Ishikawa (cell line): ENCODE measurements at regions not wholly inside any gene's neighbourhood (a gene's known extent, or its start where the extent isn't known, plus 50 kb on each side); places are given as distances from the start of the nearest gene placed in this dataset.

Source experiments
- CEBPB ChIP-seq: IDR thresholded peaks from 2 replicates; pipeline ENCODE4 v1.6.1; 2012
- CREB1 ChIP-seq: IDR thresholded peaks from 2 replicates; pipeline ENCODE4 v1.6.1; 2012; ENCODE audit warnings: low read depth
- EGR1 ChIP-seq: IDR thresholded peaks from 2 replicates; pipeline ENCODE4 v1.6.1; 2012
- EP300 ChIP-seq: IDR thresholded peaks from 2 replicates; pipeline ENCODE4 v1.6.1; 2012; ENCODE audit warnings: borderline replicate concordance
- FOXM1 ChIP-seq: IDR thresholded peaks from 2 replicates; pipeline ENCODE4 v1.6.1; 2012; ENCODE audit warnings: low read depth, borderline replicate concordance
- NFIC ChIP-seq: IDR thresholded peaks from 2 replicates; pipeline ENCODE4 v1.6.1; 2012
- RAD21 ChIP-seq: IDR thresholded peaks from 2 replicates; pipeline ENCODE4 v1.6.1; 2012; ENCODE audit warnings: low read depth
- TAF1 ChIP-seq: IDR thresholded peaks from 2 replicates; pipeline ENCODE4 v1.6.1; 2012; ENCODE audit warnings: low read depth, mild to moderate bottlenecking
- TCF12 ChIP-seq: IDR thresholded peaks from 2 replicates; pipeline ENCODE4 v1.6.1; 2012; ENCODE audit warnings: low read depth
- TEAD4 ChIP-seq: IDR thresholded peaks from 2 replicates; pipeline ENCODE4 v1.6.1; 2012
- YY1 ChIP-seq: IDR thresholded peaks from 2 replicates; pipeline ENCODE4 v1.6.1; 2012; ENCODE audit warnings: low read depth
- ZBTB7A ChIP-seq: IDR thresholded peaks from 2 replicates; pipeline ENCODE4 v1.6.1; 2012; ENCODE audit warnings: low read depth
- TF ChIP-seq, protein P1 (sequence below): IDR thresholded peaks from 2 replicates; pipeline ENCODE4 v1.6.1; 2012; ENCODE audit warnings: low read depth, mild to moderate bottlenecking
- TF ChIP-seq, protein P2 (sequence below): IDR thresholded peaks from 2 replicates; pipeline ENCODE4 v1.6.1; 2012
- TF ChIP-seq, protein P3 (sequence below): IDR thresholded peaks from 2 replicates; pipeline ENCODE4 v1.6.1; 2012

DNA sequence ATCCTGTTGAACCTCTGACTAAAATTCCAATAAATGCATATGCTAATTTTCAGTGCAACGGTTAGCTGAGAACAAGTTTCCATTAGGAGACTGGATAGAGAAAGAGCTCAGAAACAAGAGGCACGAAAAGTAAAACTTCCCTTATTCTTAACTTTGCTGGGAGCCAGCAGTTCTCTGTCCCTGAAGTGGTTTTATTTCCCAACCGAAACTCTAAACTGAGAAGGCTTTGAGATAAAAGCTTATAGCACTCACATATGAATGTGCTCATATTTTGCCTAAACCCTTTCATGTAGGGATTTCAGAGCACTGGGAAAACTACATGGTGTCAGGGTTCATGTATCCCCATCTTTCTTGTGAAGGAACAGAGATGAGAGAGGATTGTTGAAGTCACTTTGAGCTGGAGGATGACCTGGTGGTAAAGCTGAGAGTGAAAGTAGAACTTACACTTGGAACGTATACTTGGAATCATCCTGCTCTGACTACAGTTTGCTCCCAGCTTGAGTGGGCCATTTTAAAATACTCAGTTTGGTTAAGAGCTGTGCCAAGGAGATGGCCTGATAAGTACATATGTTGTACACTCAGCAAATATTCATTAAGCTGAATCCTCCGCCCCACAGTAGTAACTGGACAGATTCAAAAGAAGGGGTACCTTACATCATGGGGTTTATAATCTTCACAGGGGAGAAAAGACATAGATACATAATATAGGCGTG lies 324.2 kb upstream of the CNR1 start:
- TF ChIP-seq EP300: no peak
- no peak for TF ChIP-seq CEBPB
- TF ChIP-seq NFIC: no peak
- no peak for TF ChIP-seq FOXM1
- no peak for TF ChIP-seq CREB1
- TF ChIP-seq YY1: no peak
- TF ChIP-seq TCF12: no peak
- TF ChIP-seq, protein P1, sequence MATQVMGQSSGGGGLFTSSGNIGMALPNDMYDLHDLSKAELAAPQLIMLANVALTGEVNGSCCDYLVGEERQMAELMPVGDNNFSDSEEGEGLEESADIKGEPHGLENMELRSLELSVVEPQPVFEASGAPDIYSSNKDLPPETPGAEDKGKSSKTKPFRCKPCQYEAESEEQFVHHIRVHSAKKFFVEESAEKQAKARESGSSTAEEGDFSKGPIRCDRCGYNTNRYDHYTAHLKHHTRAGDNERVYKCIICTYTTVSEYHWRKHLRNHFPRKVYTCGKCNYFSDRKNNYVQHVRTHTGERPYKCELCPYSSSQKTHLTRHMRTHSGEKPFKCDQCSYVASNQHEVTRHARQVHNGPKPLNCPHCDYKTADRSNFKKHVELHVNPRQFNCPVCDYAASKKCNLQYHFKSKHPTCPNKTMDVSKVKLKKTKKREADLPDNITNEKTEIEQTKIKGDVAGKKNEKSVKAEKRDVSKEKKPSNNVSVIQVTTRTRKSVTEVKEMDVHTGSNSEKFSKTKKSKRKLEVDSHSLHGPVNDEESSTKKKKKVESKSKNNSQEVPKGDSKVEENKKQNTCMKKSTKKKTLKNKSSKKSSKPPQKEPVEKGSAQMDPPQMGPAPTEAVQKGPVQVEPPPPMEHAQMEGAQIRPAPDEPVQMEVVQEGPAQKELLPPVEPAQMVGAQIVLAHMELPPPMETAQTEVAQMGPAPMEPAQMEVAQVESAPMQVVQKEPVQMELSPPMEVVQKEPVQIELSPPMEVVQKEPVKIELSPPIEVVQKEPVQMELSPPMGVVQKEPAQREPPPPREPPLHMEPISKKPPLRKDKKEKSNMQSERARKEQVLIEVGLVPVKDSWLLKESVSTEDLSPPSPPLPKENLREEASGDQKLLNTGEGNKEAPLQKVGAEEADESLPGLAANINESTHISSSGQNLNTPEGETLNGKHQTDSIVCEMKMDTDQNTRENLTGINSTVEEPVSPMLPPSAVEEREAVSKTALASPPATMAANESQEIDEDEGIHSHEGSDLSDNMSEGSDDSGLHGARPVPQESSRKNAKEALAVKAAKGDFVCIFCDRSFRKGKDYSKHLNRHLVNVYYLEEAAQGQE: no peak
- no peak for TF ChIP-seq TEAD4
- TF ChIP-seq, protein P2, sequence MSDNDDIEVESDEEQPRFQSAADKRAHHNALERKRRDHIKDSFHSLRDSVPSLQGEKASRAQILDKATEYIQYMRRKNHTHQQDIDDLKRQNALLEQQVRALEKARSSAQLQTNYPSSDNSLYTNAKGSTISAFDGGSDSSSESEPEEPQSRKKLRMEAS: no peak
- no peak for TF ChIP-seq EGR1
- TF ChIP-seq TAF1: no peak
- no peak for TF ChIP-seq ZBTB7A

DNA sequence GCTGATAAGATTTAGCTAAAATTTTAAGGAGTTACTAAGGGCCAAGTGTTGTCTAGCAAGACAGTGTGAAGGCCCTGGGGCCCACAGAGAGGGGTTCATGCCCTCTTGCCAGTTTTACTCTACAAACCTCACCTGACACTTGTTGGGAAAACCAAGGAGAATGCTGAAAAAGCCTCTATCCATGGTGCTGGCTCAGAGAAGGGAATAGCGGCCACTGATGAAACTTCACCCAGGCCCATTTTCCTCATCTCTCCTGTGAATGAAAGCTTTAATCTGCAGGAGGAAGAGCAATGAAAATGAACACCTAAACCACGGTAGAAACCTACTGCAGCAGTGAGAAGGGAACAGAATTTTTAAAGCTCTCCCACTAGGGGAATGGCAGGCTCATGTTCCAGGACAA lies 317.3 kb upstream of the CNR1 start:
- no peak for TF ChIP-seq EGR1
- no peak for TF ChIP-seq EP300
- TF ChIP-seq, protein P1: peak; percentile 83
- no peak for TF ChIP-seq ZBTB7A

DNA sequence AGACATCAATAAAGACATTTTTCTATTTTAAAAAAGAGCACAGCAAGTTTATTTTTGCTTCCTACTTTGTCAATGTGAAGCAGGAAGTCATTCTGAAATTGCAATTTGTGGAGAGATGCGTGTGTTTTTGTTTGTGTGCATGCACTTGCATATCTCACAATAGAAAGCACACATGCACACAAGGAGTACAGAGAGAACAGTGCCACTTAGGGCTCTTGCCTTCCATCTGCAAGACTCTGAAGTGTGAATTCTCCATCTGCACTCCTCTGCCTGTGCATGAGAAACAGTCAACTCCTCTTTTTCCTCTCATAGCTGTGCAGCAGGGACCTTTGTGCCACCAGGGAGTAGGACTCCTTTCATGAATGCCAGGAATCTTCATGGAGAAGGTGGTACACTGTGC lies 316.3 kb upstream of the CNR1 start:
- TF ChIP-seq EP300 (no peak), ZBTB7A (no peak), FOXM1 (no peak), RAD21 (no peak), TCF12 (no peak), NFIC (no peak), YY1 (no peak), TAF1 (no peak), EGR1 (no peak), CREB1 (no peak), TEAD4 (no peak), CEBPB (no peak)
- TF ChIP-seq, protein P2: no peak
- TF ChIP-seq, protein P1: no peak
- TF ChIP-seq, protein P3, sequence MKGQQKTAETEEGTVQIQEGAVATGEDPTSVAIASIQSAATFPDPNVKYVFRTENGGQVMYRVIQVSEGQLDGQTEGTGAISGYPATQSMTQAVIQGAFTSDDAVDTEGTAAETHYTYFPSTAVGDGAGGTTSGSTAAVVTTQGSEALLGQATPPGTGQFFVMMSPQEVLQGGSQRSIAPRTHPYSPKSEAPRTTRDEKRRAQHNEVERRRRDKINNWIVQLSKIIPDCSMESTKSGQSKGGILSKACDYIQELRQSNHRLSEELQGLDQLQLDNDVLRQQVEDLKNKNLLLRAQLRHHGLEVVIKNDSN: no peak

DNA sequence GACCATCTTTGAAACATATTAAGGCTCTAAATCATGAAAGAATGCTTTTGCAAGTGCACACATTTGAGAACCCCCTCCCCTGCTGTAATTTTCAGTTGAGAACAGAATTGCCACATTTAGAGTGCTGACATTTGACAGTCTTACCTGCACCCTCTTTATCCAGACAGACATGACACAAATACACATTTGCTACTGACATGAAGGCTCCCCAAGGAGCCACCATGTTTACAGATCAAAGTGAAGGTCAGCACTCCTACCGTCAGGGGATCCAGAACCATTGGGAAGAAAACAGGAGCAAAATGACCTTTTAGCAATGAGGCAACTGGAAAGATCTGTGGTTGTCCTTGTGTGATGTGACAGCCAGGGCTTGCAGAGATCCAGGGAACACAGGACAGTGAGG lies 315.4 kb upstream of the CNR1 start:
- TF ChIP-seq TEAD4: no peak
- no peak for TF ChIP-seq YY1
- TF ChIP-seq, protein P2: no peak
- TF ChIP-seq TAF1: no peak
- TF ChIP-seq EGR1: no peak
- TF ChIP-seq, protein P1: no peak
- no peak for TF ChIP-seq NFIC
- no peak for TF ChIP-seq TCF12
- TF ChIP-seq FOXM1: no peak
- TF ChIP-seq CEBPB: no peak
- no peak for TF ChIP-seq RAD21
- no peak for TF ChIP-seq CREB1
- TF ChIP-seq EP300: no peak
- no peak for TF ChIP-seq ZBTB7A
- TF ChIP-seq, protein P3: no peak
